Heart right ventricle (tissue), 16 donors: ENCODE measurements at regions not wholly inside any gene's neighbourhood (a gene's known extent, or its start where the extent isn't known, plus 50 kb on each side); places are given as distances from the start of the nearest gene placed in this dataset.
"Not testable (repeated sequence)": the region's sequence is repeated elsewhere in the genome, so short reads cannot be mapped to it uniquely, and the experiment has no call there.

Source experiments
- ATAC-seq, 8 donors: fragments of 200-7000 bp; cut with Tn5 transposase; one replicate each; pipeline ENCODE4 v1.9.1; 2020; ENCODE audit warnings: mild to moderate bottlenecking in 8 of 8, moderate library complexity in 8 of 8, moderate number of reproducible peaks in 1 of 8
- DNase-seq, 2 donors: peaks; one replicate each; pipeline ENCODE4 v3.0.0-alpha.2; 2020
- H3K27ac ChIP-seq, 10 donors: fragments of 200-600 bp; sonication (generic) in 2 of 10; one replicate each; pipeline versions ENCODE4 v1.5.0 to v1.8.0; 2020 to 2022; ENCODE audit warnings: mild to moderate bottlenecking in 3 of 10
- H3K27me3 ChIP-seq, 7 donors: fragments of 200-600 bp; one replicate each; pipeline ENCODE4 v1.8.0; 2021 to 2022; ENCODE audit warnings: mild to moderate bottlenecking in 2 of 7
- H3K36me3 ChIP-seq, 9 donors: fragments of 200-600 bp; sonication (generic) in 1 of 9; one replicate each; pipeline versions ENCODE4 v1.5.0 to v1.8.0; 2020 to 2022; ENCODE audit warnings: mild to moderate bottlenecking in 2 of 9
- H3K4me1 ChIP-seq, 9 donors: fragments of 200-600 bp; sonication (generic) in 1 of 9; one replicate each; pipeline versions ENCODE4 v1.5.0 to v1.8.0; 2020 to 2022; ENCODE audit warnings: mild to moderate bottlenecking in 4 of 9
- H3K4me3 ChIP-seq, 10 donors: fragments of 200-600 bp; sonication (generic) in 2 of 10; one replicate each; pipeline versions ENCODE4 v1.5.0 to v1.8.0; 2020 to 2022; ENCODE audit warnings: mild to moderate bottlenecking in 7 of 10, moderate library complexity in 2 of 10
- H3K9me3 ChIP-seq, 11 donors: fragments of 200-600 bp in 10 of 11; sonication (generic) in 2 of 11; one replicate each; pipeline versions ENCODE4 v1.5.0 to v1.8.0; 2013 to 2022; ENCODE audit warnings: mild to moderate bottlenecking in 2 of 11, control low read depth in 1 of 11, moderate library complexity in 1 of 11
- CTCF ChIP-seq, 9 donors: fragments of 200-600 bp; sonication (generic) in 2 of 9; IDR thresholded peaks; one replicate each; pipeline versions ENCODE4 v1.5.0 to v1.8.0; 2021 to 2022; ENCODE audit warnings: antibody characterized with exemption in 9 of 9, mild to moderate bottlenecking in 5 of 9, moderate library complexity in 1 of 9
- WGBS, 2 donors: extraction: QIAGEN DNeasy Blood & Tissue Kit; methylation state at CpG; one replicate each; pipeline ENCODE4 v1.1.7; 2013; ENCODE audit warnings: inconsistent platforms in 1 of 2; 5-methylcytosine and 5-hydroxymethylcytosine counted together
- intact Hi-C, 10 donors: fragments of 100-400 bp; cut with DNase I; formaldehyde crosslinking; loops; one replicate each; pipeline versions ENCODE4 v1.11.1 to v1.14.2; 2022
- donor health status: Arrhythmogenic right ventricular cardiomyopathy.
- donor health status: ischemic (EF 13 %, LVEDD 7.1; RV severe dilation, severe dysfunction).
- donor health status: healthy with polysubstance abuse.
- donor health status: DM: no; HTN: yes; CAD: no.
- donor health status: DM: no; HTN: no; CAD: no.
- donor health status: ischemic (EF 25% LVEDD 6.9; RV normal size, moderate dysfunction).
- donor health status: ischemic (EF 25% LVEDD 5.7; RV mildly dilated, moderate dysfunction).
- donor health status: healthy.
- donor health status: DM: yes; HTN: yes; CAD: no.
- donor health status: Ischemic cardiomyopathy.
- donor health status: ischemic (EF 35%, LVEDD 5.7; RV mildly dilated, moderate dysfunction).
- donor health status: nonischemic (EF 11% LVEDD 7.7; RV severe dilation, severe dysfunction).
- donor health status: DM: yes; HTN: yes; CAD: no.
- donor health status: PGD.
- donor health status: ischemic (EF 29% LVEDD 5.4; RV normal size, mild dysfunction).
- donor health status: nonischemic (EF 23%, LVEDD 6.1; RV moderate dilation, normal function).

- intact Hi-C loops: no loop called here
- TF ChIP-seq CTCF (IDR thresholded peaks at IDR 0.05): no peak
Measured at GRCh38 chr1:242946206-242946605, 308.9 kb downstream of the CEP170 start.

GRCh38 chr1:242936725-242937124 lies 318.4 kb downstream of the CEP170 start:
- H3K27me3 ChIP-seq, intact Hi-C loops, ATAC-seq, H3K9me3 ChIP-seq, H3K4me3 ChIP-seq, H3K27ac ChIP-seq, H3K36me3 ChIP-seq, H3K4me1 ChIP-seq: not testable (repeated sequence)
- DNase-seq: peak in 1 of 2 donors; percentile 27
- 35 to 38% methylated on average over 11 of the region's 11 CpGs for WGBS, 2 donors
- TF ChIP-seq CTCF (IDR thresholded peaks at IDR 0.05): peak in 6 of 9 donors; percentile 25 to 36 (median 30)

More at GRCh38 chr1:242946206-242946605, 308.9 kb downstream of the CEP170 start:
- Histone ChIP-seq H3K9me3 (peaks cover 0 to 22% (median 0%) of the 10 kb centered on the region in 11 donors), H3K4me3 (no peak overlapping the region), H3K36me3 (no peaks in the 10 kb centered on the region), H3K4me1 (no peaks in the 10 kb centered on the region), H3K27me3 (no peaks in the 10 kb centered on the region), H3K27ac (no peak overlapping the region)
- no peak for DNase-seq
- no peak for ATAC-seq
- WGBS, 2 donors: 81 to 91% methylated on average over 3 of the region's 3 CpGs

DNA sequence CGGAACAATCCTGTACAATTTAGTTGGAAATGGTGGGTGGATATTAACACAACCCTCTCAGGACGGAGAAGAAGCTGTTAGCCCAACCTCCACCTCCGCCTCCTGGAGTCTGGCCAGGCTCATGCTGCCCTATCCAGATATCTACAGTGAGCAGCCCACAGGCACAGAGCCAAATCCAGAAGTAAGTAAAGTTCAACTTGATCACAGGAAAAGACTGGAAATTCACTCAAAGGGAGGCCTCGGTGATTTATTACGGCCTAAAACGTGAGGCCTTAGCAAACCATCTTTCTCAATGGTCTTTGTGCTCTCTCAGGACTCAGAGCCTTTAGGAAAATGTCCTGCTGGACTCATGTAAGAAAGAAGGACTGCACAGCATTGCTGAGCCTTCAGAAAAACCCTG lies 330.4 kb downstream of the CEP170 start:
- ATAC-seq (peak in 7 of 8 donors; percentile 51 to 83 (median 61)), DNase-seq (peak; percentile 33 to 35)
- H3K9me3 ChIP-seq, H3K27me3 ChIP-seq, intact Hi-C loops, H3K27ac ChIP-seq, H3K4me1 ChIP-seq, H3K4me3 ChIP-seq, H3K36me3 ChIP-seq: not testable (repeated sequence)
- WGBS, 2 donors: 22 to 32% methylated on average over 6 of the region's 6 CpGs

GRCh38 chr1:242923603-242924002 lies 331.5 kb downstream of the CEP170 start:
- H3K4me3 ChIP-seq, H3K36me3 ChIP-seq, DNase-seq, H3K27me3 ChIP-seq, ATAC-seq, H3K4me1 ChIP-seq, H3K9me3 ChIP-seq, H3K27ac ChIP-seq, intact Hi-C loops: not testable (repeated sequence)
- WGBS, 2 donors: 94 to 97% methylated on average over 3 of the region's 3 CpGs

DNA sequence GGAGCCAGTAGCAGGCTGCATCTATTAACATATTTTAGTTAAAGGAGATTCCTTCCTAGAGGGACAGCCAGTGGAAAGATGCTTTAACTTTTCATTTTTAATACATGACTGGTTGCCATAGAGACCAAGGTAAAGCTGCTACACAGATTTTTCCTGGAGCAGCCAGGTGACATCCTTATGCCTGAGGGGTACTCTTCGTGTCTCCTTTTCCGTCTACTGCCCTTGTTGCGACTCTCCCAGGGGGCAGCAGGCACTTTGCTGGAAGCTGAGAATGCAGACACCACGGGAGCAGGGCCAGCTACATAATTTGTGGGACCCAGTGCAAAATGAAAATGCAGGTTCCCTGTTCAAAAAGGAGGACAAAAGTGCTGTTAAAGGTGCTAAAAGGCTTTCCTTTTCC lies 340.4 kb downstream of the CEP170 start:
- ATAC-seq, H3K36me3 ChIP-seq, H3K9me3 ChIP-seq, intact Hi-C loops, H3K4me3 ChIP-seq, H3K4me1 ChIP-seq, H3K27ac ChIP-seq, DNase-seq, H3K27me3 ChIP-seq: not testable (repeated sequence)
- WGBS, 2 donors: 56 to 59% methylated on average over 4 of the region's 4 CpGs

GRCh38 chr1:242912855-242913254 lies 342.2 kb downstream of the CEP170 start:
- H3K4me3 ChIP-seq, H3K27me3 ChIP-seq: not testable (repeated sequence)

DNA sequence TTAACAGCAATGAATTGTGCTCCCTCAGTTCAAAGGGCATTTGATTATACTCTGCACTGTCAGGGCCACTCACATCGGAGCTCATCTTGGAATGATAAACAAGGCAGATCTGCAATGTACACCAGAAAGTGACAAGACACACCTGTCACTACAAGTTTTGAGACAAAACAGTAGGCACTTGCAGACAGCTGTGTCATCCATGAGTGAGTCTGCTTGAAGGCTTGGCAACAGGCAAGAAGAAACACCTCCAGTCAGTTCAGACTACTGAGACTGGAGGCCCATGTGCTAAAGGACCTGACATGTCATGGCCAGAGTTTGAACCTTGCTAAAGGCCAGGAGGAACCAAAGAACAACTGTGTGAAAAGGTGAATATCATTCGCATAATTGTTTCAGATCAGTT lies 354.5 kb downstream of the CEP170 start:
- 52 to 63% methylated on average over 2 of the region's 2 CpGs for WGBS, 2 donors
- intact Hi-C loops, H3K36me3 ChIP-seq, DNase-seq, H3K27me3 ChIP-seq, ATAC-seq, H3K9me3 ChIP-seq, H3K4me1 ChIP-seq, H3K27ac ChIP-seq, H3K4me3 ChIP-seq: not testable (repeated sequence)

More at GRCh38 chr1:242912855-242913254, 342.2 kb downstream of the CEP170 start:
- H3K4me1 ChIP-seq, H3K9me3 ChIP-seq, intact Hi-C loops, H3K36me3 ChIP-seq, DNase-seq, H3K27ac ChIP-seq, ATAC-seq: not testable (repeated sequence)
- 63 to 76% methylated on average over 1 of the region's 1 CpG for WGBS, 2 donors
